K562 (cell line): ENCODE measurements at regions not wholly inside any gene's neighbourhood (a gene's known extent, or its start where the extent isn't known, plus 50 kb on each side); places are given as distances from the start of the nearest gene placed in this dataset.

Experiments
- ATAC-seq: fragments of 200-7000 bp; cut with Tn5 transposase; 3 replicates; pipeline ENCODE4 v1.9.1; 2020; ENCODE audit warnings: moderate library complexity
- BruUV-seq: library from RNA; stranded (reverse); fragments of 400-500 nt; replicated peaks from 2 replicates; lab custom pipeline; 2021; lab: Mats Ljungman, UMichigan
- CTCF ChIA-PET: fragments of 300-600 bp; formaldehyde crosslinking; extraction: SDS; loops from one replicate; lab custom pipeline; 2021; ENCODE audit warnings: low intra/inter-chr PET ratio; lab: Yijun Ruan, JAX
- POLR2A ChIA-PET: fragments of 300-600, 350-650 bp; sonication (Branson Sonifier 250); formaldehyde crosslinking; extraction: SDS; loops from one replicate; lab custom pipeline; 2021; ENCODE audit warnings: antibody characterized with exemption, inconsistent platforms; lab: Yijun Ruan, JAX
- DNase-seq, 4 experiments: peaks; one replicate each; pipeline versions ENCODE4 v3.0.0 to v3.0.0-alpha.2; 2011 to 2018; ENCODE audit warnings: low spot score in 3 of 4, mixed read lengths in 3 of 4; ENCODE audit errors: extremely low read depth in 1 of 4
- FAIRE-seq: peaks from 2 replicates; lab custom pipeline; 2011; peaks lifted over from hg19 to GRCh38; lab: Jason Lieb, UNC
- H2AFZ ChIP-seq: 2 replicates; pipeline ENCODE4 v1.6.0; 2011; ENCODE audit warnings: low read depth, low read length, control low read depth, inconsistent platforms
- H3K27ac ChIP-seq: fragments of 200-600 bp; 3 replicates; pipeline ENCODE4 v1.8.0; 2011; ENCODE audit warnings: low read depth, mild to moderate bottlenecking, control low read depth, inconsistent platforms, low read length, moderate library complexity, mixed read lengths; ENCODE audit errors: extremely low read depth
- H3K27me3 ChIP-seq, 2 experiments: fragments of 300-600 bp in 1 of 2; 2 replicates in 1 of 2; 3 replicates in 1 of 2; pipeline versions ENCODE4 v1.6.0 to v1.8.0; 2011; ENCODE audit warnings: inconsistent platforms in 2 of 2, low read length in 2 of 2, mild to moderate bottlenecking in 1 of 2, mixed read lengths in 1 of 2, moderate library complexity in 1 of 2; ENCODE audit not compliant: control insufficient read depth in 2 of 2, insufficient read depth in 2 of 2
- H3K36me3 ChIP-seq: fragments of 300-600 bp; 3 replicates; pipeline ENCODE4 v1.8.0; 2011; ENCODE audit warnings: mild to moderate bottlenecking, low read length, inconsistent platforms; ENCODE audit not compliant: control insufficient read depth, insufficient read depth
- H3K4me1 ChIP-seq, 2 experiments: fragments of 200-600 bp in 1 of 2; replicated peaks in 1 of 2; 2 replicates in 1 of 2; 3 replicates in 1 of 2; pipeline versions ENCODE4 v1.5.1 to v1.8.0; 2011; ENCODE audit warnings: inconsistent platforms in 2 of 2, low read length in 2 of 2, mild to moderate bottlenecking in 1 of 2, mixed read lengths in 1 of 2, moderate library complexity in 1 of 2; ENCODE audit not compliant: control insufficient read depth in 2 of 2, insufficient read depth in 2 of 2
- H3K4me2 ChIP-seq: 2 replicates; pipeline ENCODE4 v1.6.1; 2011; ENCODE audit warnings: low read length, control low read depth, inconsistent platforms, mixed read lengths; ENCODE audit not compliant: insufficient read depth
- H3K4me3 ChIP-seq: fragments of 200-600 bp; sonication (generic), shearing (Covaris generic); 2 replicates; pipeline ENCODE4 v1.5.1; 2016; ENCODE audit warnings: control low read depth, inconsistent platforms
- H3K79me2 ChIP-seq: fragments of 200-600 bp; 3 replicates; pipeline ENCODE4 v1.8.0; 2011; ENCODE audit warnings: low read length, inconsistent platforms; ENCODE audit not compliant: control insufficient read depth, insufficient read depth
- H3K9ac ChIP-seq, 2 experiments: 2 replicates each; pipeline versions ENCODE4 v1.6.0 to v1.6.1; 2011; ENCODE audit warnings: low read depth in 2 of 2, low read length in 2 of 2, control low read depth in 1 of 2, inconsistent platforms in 1 of 2, mild to moderate bottlenecking in 1 of 2, mixed read lengths in 1 of 2; ENCODE audit not compliant: insufficient read depth in 1 of 2
- H3K9me1 ChIP-seq: one replicate; pipeline ENCODE4 v1.6.0; 2011; ENCODE audit warnings: inconsistent platforms, mild to moderate bottlenecking, low read length, moderate library complexity; ENCODE audit not compliant: control insufficient read depth, insufficient read depth
- H3K9me3 ChIP-seq: replicated peaks from 2 replicates; pipeline ENCODE4 v1.5.1; 2011; ENCODE audit warnings: low read depth, low read length, inconsistent platforms; ENCODE audit not compliant: control insufficient read depth, insufficient read depth
- H4K20me1 ChIP-seq: replicated peaks from 2 replicates; pipeline ENCODE4 v1.6.1; 2011; ENCODE audit warnings: low read length, inconsistent platforms, mixed read lengths; ENCODE audit not compliant: control insufficient read depth, insufficient read depth
- BCLAF1 ChIP-seq, 2 experiments: fragments of 450-650 bp in 1 of 2; IDR thresholded peaks; 2 replicates each; pipeline ENCODE4 v1.6.1; 2011 to 2017; ENCODE audit warnings: low read depth in 2 of 2, antibody characterized with exemption in 1 of 2, borderline replicate concordance in 1 of 2, low read length in 1 of 2, mild to moderate bottlenecking in 1 of 2, mixed read lengths in 1 of 2; ENCODE audit not compliant: control insufficient read depth in 1 of 2
- EGR1 ChIP-seq: fragments of 450-650 bp; conservative IDR thresholded peaks from 2 replicates; pipeline ENCODE4 v1.6.1; 2017; ENCODE audit warnings: mild to moderate bottlenecking
- FOSL1 ChIP-seq: fragments of 200-800 bp; sonication (Bioruptor generic); conservative IDR thresholded peaks from 2 replicates; pipeline ENCODE4 v1.6.1; 2016; ENCODE audit warnings: missing genetic modification characterization, missing compliant biosample characterization
- JUND ChIP-seq, 2 experiments: IDR thresholded peaks; 2 replicates in 1 of 2; 3 replicates in 1 of 2; pipeline ENCODE4 v1.6.1; 2011; ENCODE audit warnings: borderline replicate concordance in 2 of 2, low read depth in 2 of 2, low read length in 2 of 2, improper control_type of control experiment in 1 of 2, missing biosample characterization in 1 of 2, missing genetic modification characterization in 1 of 2, missing genetic modification reagents in 1 of 2
- WGBS: fragments of 100-300 bp; shearing (Covaris generic); methylation state at CpG from one replicate; pipeline ENCODE4 v1.1.6; 2016; ENCODE audit warnings: low coverage, mixed read lengths; ENCODE audit not compliant: insufficient coverage; ENCODE audit errors: missing lambda C conversion rate; 5-methylcytosine and 5-hydroxymethylcytosine counted together
- in situ Hi-C: fragments of 300-500 bp; cut with MboI; formaldehyde crosslinking; loops from 4 replicates; pipeline ENCODE4 v1.15.0; 2018; ENCODE audit warnings: inconsistent platforms, mixed read lengths
- intact Hi-C: fragments of 100-400 bp; cut with micrococcal nuclease; formaldehyde crosslinking; loops from 2 replicates; pipeline ENCODE4 v1.14.2; 2022
- TF ChIP-seq, protein P1 (sequence below), 2 experiments: fragments of 450-650 bp in 1 of 2; sonication (generic) in 1 of 2; formaldehyde crosslinking in 1 of 2; IDR thresholded peaks in 1 of 2; conservative IDR thresholded peaks in 1 of 2; 2 replicates each; pipeline versions ENCODE4 v1.6.1 to v1.8.1; 2016 to 2023; ENCODE audit warnings: mild to moderate bottlenecking in 2 of 2, moderate library complexity in 2 of 2, inconsistent platforms in 1 of 2, missing genetic modification reagents in 1 of 2

DNA sequence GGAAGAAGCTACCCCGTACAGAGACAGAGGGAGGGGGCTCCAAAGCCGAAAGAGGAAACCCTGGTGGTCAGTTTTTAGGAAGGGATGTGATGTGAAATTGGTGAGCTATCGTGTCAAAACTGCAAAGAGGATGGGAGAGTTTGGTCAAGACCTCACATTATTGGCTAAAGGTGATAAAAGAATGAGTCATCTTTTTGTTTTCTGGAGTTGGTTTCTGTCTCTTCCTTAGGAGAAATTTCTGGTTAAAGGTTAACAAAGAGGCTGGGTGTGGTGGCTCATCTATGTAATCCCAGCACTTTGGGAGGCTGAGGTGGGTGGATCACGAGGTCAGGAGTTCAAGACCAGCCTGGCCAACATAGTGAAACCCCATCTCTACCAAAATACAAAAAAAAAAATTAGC, 217.8 kb upstream of the CBLB start:
- in situ Hi-C loops (no loop called here), intact Hi-C loops (no loop called here)
- TF ChIP-seq, protein P1, sequence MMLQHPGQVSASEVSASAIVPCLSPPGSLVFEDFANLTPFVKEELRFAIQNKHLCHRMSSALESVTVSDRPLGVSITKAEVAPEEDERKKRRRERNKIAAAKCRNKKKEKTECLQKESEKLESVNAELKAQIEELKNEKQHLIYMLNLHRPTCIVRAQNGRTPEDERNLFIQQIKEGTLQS (IDR thresholded peaks at IDR 0.05), result peak; percentile 73
- TF ChIP-seq, protein P1 (CRISPR knock-in tag; conservative IDR thresholded peaks at IDR 0.05), result no peak
- 0 out of 2 replicates have a peak, but pooled peaks have one; percentile 51 for TF ChIP-seq JUND (IDR thresholded peaks at IDR 0.05; ENCODE audit: borderline replicate concordance, low read depth, low read length)
- no peak for TF ChIP-seq JUND (tag; IDR thresholded peaks at IDR 0.05; ENCODE audit: borderline replicate concordance, low read depth, low read length)
- TF ChIP-seq FOSL1 (tag), result 0 out of 2 replicates have a peak, but pooled peaks have one; percentile 21
- peak; percentile 48; the same call in 1 of the 2 replicates for TF ChIP-seq EGR1
- no peak for TF ChIP-seq BCLAF1 (IDR thresholded peaks at IDR 0.05; ENCODE audit: borderline replicate concordance in 1 of 2, control insufficient read depth in 1 of 2, low read depth in 2 of 2, low read length in 1 of 2)
- WGBS, result 3% methylated on average over 3 of the region's 4 CpGs
- H3K27ac ChIP-seq, result no peak overlapping the region
- no peak for FAIRE-seq
- H3K27me3 ChIP-seq, result no peaks in the 10 kb centered on the region
- no peaks in the 10 kb centered on the region for H3K36me3 ChIP-seq
- H3K79me2 ChIP-seq, result no peaks in the 10 kb centered on the region
- ATAC-seq, result no peak
- H3K9me3 ChIP-seq, result no peaks in the 10 kb centered on the region
- H4K20me1 ChIP-seq, result no peaks in the 10 kb centered on the region
- H3K4me3 ChIP-seq, result no peak overlapping the region
- no TSS peak for BruUV-seq
- DNase-seq, result peak; percentile 7 to 17 (median 12)
- H3K4me2 ChIP-seq, result no peak overlapping the region
- ChIA-PET POLR2A (no interaction called here), CTCF (no interaction called here)
- H2AFZ ChIP-seq, result no peak overlapping the region
- H3K9me1 ChIP-seq, result no peaks in the 10 kb centered on the region
- H3K9ac ChIP-seq, result no peak overlapping the region
- no peaks in the 10 kb centered on the region; a peak in 1 of 5 replicates for H3K4me1 ChIP-seq
